ENCODE measurements at regions not wholly inside any gene's neighbourhood (a gene's known extent, or its start where the extent isn't known, plus 50 kb on each side); places are given as distances from the start of the nearest gene placed in this dataset.
A peak's percentile ranks its signal among the peaks of the same experiment; 100 is the strongest.
"Not testable (repeated sequence)": the region's sequence is repeated elsewhere in the genome, so short reads cannot be mapped to it uniquely, and the experiment has no call there.

- H3K27me3 ChIP-seq, result no peaks in the 10 kb centered on the region
- DNase-seq, result no peak
- H3K4me1 ChIP-seq, result no peaks in the 10 kb centered on the region
- no peak overlapping the region for H3K4me3 ChIP-seq
- H3K9me3 ChIP-seq, result no peaks in the 10 kb centered on the region
- H3K27ac ChIP-seq, result no peak overlapping the region
- no peaks in the 10 kb centered on the region for H3K36me3 ChIP-seq
- TF ChIP-seq POLR2A (IDR thresholded peaks at IDR 0.05), result no peak
- TF ChIP-seq CTCF (IDR thresholded peaks at IDR 0.05), result no peak
Observed at GRCh38 chr3:194189243-194189791, 53.4 kb downstream of the HES1 start.

- H3K4me1 ChIP-seq, H3K27me3 ChIP-seq, H3K4me3 ChIP-seq, H3K9me3 ChIP-seq, H3K36me3 ChIP-seq, DNase-seq, H3K27ac ChIP-seq: not testable (repeated sequence)
Observed at GRCh38 chr3:194191850-194192249, 55.9 kb downstream of the HES1 start.

GRCh38 chr3:194194051-194194756, 58.3 kb downstream of the HES1 start:
- H3K4me3 ChIP-seq, result no peak overlapping the region
- no peaks in the 10 kb centered on the region for H3K36me3 ChIP-seq
- no peak overlapping the region for H3K27ac ChIP-seq
- H3K4me1 ChIP-seq, result no peaks in the 10 kb centered on the region
- DNase-seq, result peak in 1 of 3 donors; percentile 31
- TF ChIP-seq CTCF (IDR thresholded peaks at IDR 0.05) (no peak), POLR2A (IDR thresholded peaks at IDR 0.05) (no peak)
- H3K9me3 ChIP-seq, result no peaks in the 10 kb centered on the region
- H3K27me3 ChIP-seq, result no peaks in the 10 kb centered on the region

GRCh38 chr3:194194757-194195085, 58.8 kb downstream of the HES1 start:
- TF ChIP-seq CTCF (IDR thresholded peaks at IDR 0.05), result no peak
- TF ChIP-seq POLR2A (IDR thresholded peaks at IDR 0.05), result no peak
- DNase-seq, result no peak
- no peaks in the 10 kb centered on the region for H3K4me1 ChIP-seq
- H3K27ac ChIP-seq, result no peak overlapping the region
- no peaks in the 10 kb centered on the region for H3K36me3 ChIP-seq
- no peaks in the 10 kb centered on the region for H3K27me3 ChIP-seq
- no peaks in the 10 kb centered on the region for H3K9me3 ChIP-seq
- no peak overlapping the region for H3K4me3 ChIP-seq

GRCh38 chr3:194195611-194196010, 59.7 kb downstream of the HES1 start:
- no peaks in the 10 kb centered on the region for H3K9me3 ChIP-seq
- no peaks in the 10 kb centered on the region for H3K27me3 ChIP-seq
- TF ChIP-seq POLR2A (IDR thresholded peaks at IDR 0.05), result no peak
- no peak for TF ChIP-seq CTCF (IDR thresholded peaks at IDR 0.05)
- no peak for DNase-seq
- no peak overlapping the region for H3K27ac ChIP-seq
- no peaks in the 10 kb centered on the region for H3K4me1 ChIP-seq
- no peaks in the 10 kb centered on the region for H3K36me3 ChIP-seq
- H3K4me3 ChIP-seq, result no peak overlapping the region

- Histone ChIP-seq H3K36me3 (no peaks in the 10 kb centered on the region), H3K4me1 (no peaks in the 10 kb centered on the region)
Observed at GRCh38 chr3:194196876-194197275, 60.9 kb downstream of the HES1 start.

More at GRCh38 chr3:194196876-194197275, 60.9 kb downstream of the HES1 start:
- Histone ChIP-seq H3K4me3 (no peak overlapping the region), H3K27me3 (no peaks in the 10 kb centered on the region), H3K27ac (no peak overlapping the region), H3K9me3 (no peaks in the 10 kb centered on the region)
- TF ChIP-seq CTCF (IDR thresholded peaks at IDR 0.05) (no peak), POLR2A (IDR thresholded peaks at IDR 0.05) (no peak)
- DNase-seq, result no peak
